ENCODE measurements at regions not wholly inside any gene's neighbourhood (a gene's known extent, or its start where the extent isn't known, plus 50 kb on each side); places are given as distances from the start of the nearest gene placed in this dataset.
"Not testable (repeated sequence)": the region's sequence is repeated elsewhere in the genome, so short reads cannot be mapped to it uniquely, and the experiment has no call there.

- peaks cover 6% of the 10 kb centered on the region for H3K9me3 ChIP-seq (ENCODE audit: control insufficient read depth, insufficient read depth, low read length)
- no peaks in the 10 kb centered on the region for H3K4me1 ChIP-seq (ENCODE audit: control insufficient read depth, insufficient read depth, low read length)
- no peak overlapping the region for H3K9ac ChIP-seq (ENCODE audit: low read depth, low read length)
- no peaks in the 10 kb centered on the region for H3K27me3 ChIP-seq (ENCODE audit: control insufficient read depth, insufficient read depth, low read length)
- H3K36me3 ChIP-seq (ENCODE audit: control insufficient read depth, insufficient read depth, low read length), result no peaks in the 10 kb centered on the region
- H3K4me3 ChIP-seq (ENCODE audit: low read depth, low read length), result no peak overlapping the region
These were observed 1242.2 kb upstream of the TMEM132C start for GRCh38 chr12:127024791-127025190.

- H3K4me1 ChIP-seq (ENCODE audit: control insufficient read depth, insufficient read depth, low read length), result no peaks in the 10 kb centered on the region
- no peak overlapping the region for H3K4me3 ChIP-seq (ENCODE audit: low read depth, low read length)
- H3K9me3 ChIP-seq (ENCODE audit: control insufficient read depth, insufficient read depth, low read length), result peaks cover 6% of the 10 kb centered on the region
- no peaks in the 10 kb centered on the region for H3K36me3 ChIP-seq (ENCODE audit: control insufficient read depth, insufficient read depth, low read length)
- H3K27me3 ChIP-seq (ENCODE audit: control insufficient read depth, insufficient read depth, low read length), result no peaks in the 10 kb centered on the region
- no peak overlapping the region for H3K9ac ChIP-seq (ENCODE audit: low read depth, low read length)
These were observed 1241.4 kb upstream of the TMEM132C start for GRCh38 chr12:127025545-127025944.

- H3K9ac ChIP-seq (ENCODE audit: low read depth, low read length), result no peak overlapping the region
- H3K4me3 ChIP-seq (ENCODE audit: low read depth, low read length), result no peak overlapping the region
- no peaks in the 10 kb centered on the region for H3K27me3 ChIP-seq (ENCODE audit: control insufficient read depth, insufficient read depth, low read length)
- no peaks in the 10 kb centered on the region for H3K4me1 ChIP-seq (ENCODE audit: control insufficient read depth, insufficient read depth, low read length)
- no peaks in the 10 kb centered on the region for H3K36me3 ChIP-seq (ENCODE audit: control insufficient read depth, insufficient read depth, low read length)
- H3K9me3 ChIP-seq (ENCODE audit: control insufficient read depth, insufficient read depth, low read length), result no peaks in the 10 kb centered on the region
These were observed 1231.7 kb upstream of the TMEM132C start for GRCh38 chr12:127035011-127035879.

- Histone ChIP-seq H3K4me3 (ENCODE audit: low read depth, low read length) (no peak overlapping the region), H3K27me3 (ENCODE audit: control insufficient read depth, insufficient read depth, low read length) (no peaks in the 10 kb centered on the region), H3K4me1 (ENCODE audit: control insufficient read depth, insufficient read depth, low read length) (no peaks in the 10 kb centered on the region), H3K9me3 (ENCODE audit: control insufficient read depth, insufficient read depth, low read length) (no peaks in the 10 kb centered on the region), H3K9ac (ENCODE audit: low read depth, low read length) (no peak overlapping the region), H3K36me3 (ENCODE audit: control insufficient read depth, insufficient read depth, low read length) (no peaks in the 10 kb centered on the region)
These were observed 1228.8 kb upstream of the TMEM132C start for GRCh38 chr12:127038152-127038551.

- no peak overlapping the region for H3K9ac ChIP-seq (ENCODE audit: low read depth, low read length)
- H3K4me1 ChIP-seq (ENCODE audit: control insufficient read depth, insufficient read depth, low read length), result no peaks in the 10 kb centered on the region
- H3K9me3 ChIP-seq (ENCODE audit: control insufficient read depth, insufficient read depth, low read length), result no peaks in the 10 kb centered on the region
- no peak overlapping the region for H3K4me3 ChIP-seq (ENCODE audit: low read depth, low read length)
- H3K27me3 ChIP-seq (ENCODE audit: control insufficient read depth, insufficient read depth, low read length), result no peaks in the 10 kb centered on the region
- no peaks in the 10 kb centered on the region for H3K36me3 ChIP-seq (ENCODE audit: control insufficient read depth, insufficient read depth, low read length)
These were observed 1228.2 kb upstream of the TMEM132C start for GRCh38 chr12:127038761-127039160.

GRCh38 chr12:127041985-127042625, 1224.9 kb upstream of the TMEM132C start:
- no peaks in the 10 kb centered on the region for H3K36me3 ChIP-seq (ENCODE audit: control insufficient read depth, insufficient read depth, low read length)
- no peaks in the 10 kb centered on the region for H3K9me3 ChIP-seq (ENCODE audit: control insufficient read depth, insufficient read depth, low read length)
- no peaks in the 10 kb centered on the region for H3K27me3 ChIP-seq (ENCODE audit: control insufficient read depth, insufficient read depth, low read length)
- H3K4me1 ChIP-seq (ENCODE audit: control insufficient read depth, insufficient read depth, low read length), result no peaks in the 10 kb centered on the region
- no peak overlapping the region for H3K9ac ChIP-seq (ENCODE audit: low read depth, low read length)
- H3K4me3 ChIP-seq (ENCODE audit: low read depth, low read length), result no peak overlapping the region

GRCh38 chr12:127043731-127044130, 1223.2 kb upstream of the TMEM132C start:
- no peaks in the 10 kb centered on the region for H3K9me3 ChIP-seq (ENCODE audit: control insufficient read depth, insufficient read depth, low read length)
- H3K4me3 ChIP-seq (ENCODE audit: low read depth, low read length), result no peak overlapping the region
- H3K4me1 ChIP-seq (ENCODE audit: control insufficient read depth, insufficient read depth, low read length), result no peaks in the 10 kb centered on the region
- no peaks in the 10 kb centered on the region for H3K36me3 ChIP-seq (ENCODE audit: control insufficient read depth, insufficient read depth, low read length)
- H3K9ac ChIP-seq (ENCODE audit: low read depth, low read length), result no peak overlapping the region
- no peaks in the 10 kb centered on the region for H3K27me3 ChIP-seq (ENCODE audit: control insufficient read depth, insufficient read depth, low read length)

- no peaks in the 10 kb centered on the region for H3K9me3 ChIP-seq (ENCODE audit: control insufficient read depth, insufficient read depth, low read length)
- no peak overlapping the region for H3K9ac ChIP-seq (ENCODE audit: low read depth, low read length)
- H3K27me3 ChIP-seq (ENCODE audit: control insufficient read depth, insufficient read depth, low read length), result no peaks in the 10 kb centered on the region
- H3K36me3 ChIP-seq (ENCODE audit: control insufficient read depth, insufficient read depth, low read length), result no peaks in the 10 kb centered on the region
- H3K4me1 ChIP-seq (ENCODE audit: control insufficient read depth, insufficient read depth, low read length), result no peaks in the 10 kb centered on the region
- no peak overlapping the region for H3K4me3 ChIP-seq (ENCODE audit: low read depth, low read length)
These were observed 1222.1 kb upstream of the TMEM132C start for GRCh38 chr12:127044836-127045235.

- Histone ChIP-seq H3K9ac (ENCODE audit: low read depth, low read length) (no peak overlapping the region), H3K9me3 (ENCODE audit: control insufficient read depth, insufficient read depth, low read length) (no peaks in the 10 kb centered on the region), H3K4me1 (ENCODE audit: control insufficient read depth, insufficient read depth, low read length) (no peaks in the 10 kb centered on the region), H3K4me3 (ENCODE audit: low read depth, low read length) (no peak overlapping the region), H3K36me3 (ENCODE audit: control insufficient read depth, insufficient read depth, low read length) (no peaks in the 10 kb centered on the region), H3K27me3 (ENCODE audit: control insufficient read depth, insufficient read depth, low read length) (no peaks in the 10 kb centered on the region)
These were observed 1220.5 kb upstream of the TMEM132C start for GRCh38 chr12:127046467-127046866.

GRCh38 chr12:127048057-127048456, 1218.9 kb upstream of the TMEM132C start:
- Histone ChIP-seq H3K4me1 (ENCODE audit: control insufficient read depth, insufficient read depth, low read length) (no peaks in the 10 kb centered on the region), H3K9ac (ENCODE audit: low read depth, low read length) (no peak overlapping the region), H3K4me3 (ENCODE audit: low read depth, low read length) (no peak overlapping the region), H3K9me3 (ENCODE audit: control insufficient read depth, insufficient read depth, low read length) (peaks cover 6% of the 10 kb centered on the region), H3K27me3 (ENCODE audit: control insufficient read depth, insufficient read depth, low read length) (no peaks in the 10 kb centered on the region), H3K36me3 (ENCODE audit: control insufficient read depth, insufficient read depth, low read length) (no peaks in the 10 kb centered on the region)

- H3K36me3 ChIP-seq (ENCODE audit: control insufficient read depth, insufficient read depth, low read length); H3K4me1 ChIP-seq (ENCODE audit: control insufficient read depth, insufficient read depth, low read length); H3K4me3 ChIP-seq (ENCODE audit: low read depth, low read length); H3K9me3 ChIP-seq (ENCODE audit: control insufficient read depth, insufficient read depth, low read length); H3K9ac ChIP-seq (ENCODE audit: low read depth, low read length); H3K27me3 ChIP-seq (ENCODE audit: control insufficient read depth, insufficient read depth, low read length): not testable (repeated sequence)
These were observed 1218.4 kb upstream of the TMEM132C start for GRCh38 chr12:127048525-127048924.

GRCh38 chr12:127051139-127051538, 1215.8 kb upstream of the TMEM132C start:
- Histone ChIP-seq H3K9me3 (ENCODE audit: control insufficient read depth, insufficient read depth, low read length) (peaks cover 7% of the 10 kb centered on the region), H3K4me3 (ENCODE audit: low read depth, low read length) (no peak overlapping the region), H3K9ac (ENCODE audit: low read depth, low read length) (no peak overlapping the region), H3K27me3 (ENCODE audit: control insufficient read depth, insufficient read depth, low read length) (no peaks in the 10 kb centered on the region), H3K36me3 (ENCODE audit: control insufficient read depth, insufficient read depth, low read length) (no peaks in the 10 kb centered on the region), H3K4me1 (ENCODE audit: control insufficient read depth, insufficient read depth, low read length) (no peaks in the 10 kb centered on the region)
